ENCODE measurements at regions not wholly inside any gene's neighbourhood (a gene's known extent, or its start where the extent isn't known, plus 50 kb on each side); places are given as distances from the start of the nearest gene placed in this dataset.

GRCh38 chr14:58765843-58766242 is 128.1 kb downstream of the DACT1 start:
- TF ChIP-seq CTCF (IDR thresholded peaks at IDR 0.05; ENCODE audit: poor library complexity, severe bottlenecking) (no peak), RAD21 (conservative IDR thresholded peaks at IDR 0.05) (no peak), TAF1 (IDR thresholded peaks at IDR 0.05; ENCODE audit: low read depth) (no peak), POLR2AphosphoS5 (IDR thresholded peaks at IDR 0.05) (no peak)
